Neural progenitor cell (in vitro differentiated cells): ENCODE measurements at regions not wholly inside any gene's neighbourhood (a gene's known extent, or its start where the extent isn't known, plus 50 kb on each side); places are given as distances from the start of the nearest gene placed in this dataset.
A peak's percentile ranks its signal among the peaks of the same experiment; 100 is the strongest.

Source experiments
- DNase-seq: peaks from one replicate; pipeline ENCODE4 v3.0.0-alpha.2; 2016; ENCODE audit warnings: low spot score
- H2AFZ ChIP-seq: fragments of 200-600 bp; sonication (generic); replicated peaks from 2 replicates; pipeline ENCODE4 v1.6.1; 2016; ENCODE audit warnings: antibody characterized with exemption
- H3F3A ChIP-seq: fragments of 200-600 bp; sonication (generic); 2 replicates; pipeline ENCODE4 v1.6.1; 2016; ENCODE audit warnings: antibody characterized with exemption, low read depth
- H3K27ac ChIP-seq: fragments of 200-600 bp; sonication (generic); 2 replicates; pipeline ENCODE4 v1.5.1; 2016; ENCODE audit warnings: mild to moderate bottlenecking
- H3K27me3 ChIP-seq: fragments of 200-600 bp; sonication (generic); 2 replicates; pipeline ENCODE4 v1.6.1; 2016; ENCODE audit warnings: mild to moderate bottlenecking, moderate library complexity
- H3K36me3 ChIP-seq: fragments of 200-600 bp; sonication (generic); 2 replicates; pipeline ENCODE4 v1.5.1; 2016
- H3K4me1 ChIP-seq: fragments of 200-600 bp; sonication (generic); 2 replicates; pipeline ENCODE4 v1.6.1; 2016; ENCODE audit warnings: mixed run types
- H3K4me2 ChIP-seq: fragments of 200-600 bp; sonication (generic); 2 replicates; pipeline ENCODE4 v1.6.1; 2016
- H3K4me3 ChIP-seq: fragments of 200-600 bp; sonication (generic); 2 replicates; pipeline ENCODE4 v1.5.1; 2016
- H3K79me2 ChIP-seq: fragments of 200-600 bp; sonication (generic); 2 replicates; pipeline ENCODE4 v1.6.1; 2016; ENCODE audit warnings: low read depth
- H3K9ac ChIP-seq: fragments of 200-600 bp; sonication (generic); 2 replicates; pipeline ENCODE4 v1.6.1; 2016
- H3K9me3 ChIP-seq: fragments of 200-600 bp; sonication (generic); 2 replicates; pipeline ENCODE4 v1.5.1; 2016; ENCODE audit warnings: low read depth
- H4K20me1 ChIP-seq: fragments of 200-600 bp; sonication (generic); 2 replicates; pipeline ENCODE4 v1.6.1; 2016; ENCODE audit warnings: low read depth
- H3K27ac Mint-ChIP-seq: 3 replicates; pipeline ENCODE4 v1.8.0; 2021; ENCODE audit warnings: mixed read lengths
- H3K27me3 Mint-ChIP-seq: 2 replicates; pipeline ENCODE4 v1.8.0; 2022; ENCODE audit warnings: low read depth, mild to moderate bottlenecking, inconsistent platforms, moderate library complexity, mixed read lengths; ENCODE audit not compliant: insufficient read depth
- H3K36me3 Mint-ChIP-seq: 3 replicates; pipeline ENCODE4 v1.8.0; 2021; ENCODE audit warnings: mixed read lengths
- H3K4me1 Mint-ChIP-seq: 3 replicates; pipeline ENCODE4 v1.8.0; 2021; ENCODE audit warnings: mixed read lengths
- H3K4me3 Mint-ChIP-seq: 3 replicates; pipeline ENCODE4 v1.8.0; 2021; ENCODE audit warnings: mild to moderate bottlenecking, moderate library complexity, mixed read lengths
- H3K9me3 Mint-ChIP-seq: 3 replicates; pipeline ENCODE4 v1.8.0; 2020; ENCODE audit warnings: mixed read lengths
- EZH2 ChIP-seq: fragments of 200-600 bp; sonication (generic); IDR thresholded peaks from 2 replicates; pipeline ENCODE4 v1.6.1; 2017; ENCODE audit warnings: antibody characterized with exemption, mild to moderate bottlenecking, moderate library complexity
- EZH2phosphoT487 ChIP-seq: fragments of 200-600 bp; sonication (generic); IDR thresholded peaks from 2 replicates; pipeline ENCODE4 v1.6.1; 2017; ENCODE audit warnings: antibody characterized with exemption
- TF ChIP-seq, protein P1 (sequence below): fragments of 200-600 bp; sonication (generic); IDR thresholded peaks from 2 replicates; pipeline ENCODE4 v1.5.1; 2017; ENCODE audit warnings: antibody characterized with exemption, mild to moderate bottlenecking

DNA sequence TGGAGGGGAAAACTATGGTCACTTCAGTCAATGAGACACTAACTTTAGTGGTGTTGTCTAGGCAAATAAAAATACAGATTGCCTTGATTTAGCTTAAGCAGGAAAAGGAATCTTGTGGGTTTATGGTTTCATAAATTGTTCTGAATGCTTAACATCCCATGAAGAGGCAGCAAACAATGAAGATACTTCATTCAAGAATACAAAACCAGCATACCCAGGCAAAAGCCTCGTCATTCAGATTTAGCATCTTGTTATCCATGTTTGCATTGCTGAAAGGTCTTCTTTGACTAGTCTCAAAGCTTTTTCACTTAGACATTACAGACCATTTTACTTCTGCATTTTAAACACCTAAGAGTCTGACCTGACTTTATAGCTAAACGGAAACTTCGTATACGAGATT is 272.7 kb upstream of the FSHR start:
- no peaks in the 10 kb centered on the region for H3K36me3 ChIP-seq
- H3K27ac Mint-ChIP-seq = no peak overlapping the region
- H3K4me1 ChIP-seq = no peaks in the 10 kb centered on the region
- no peaks in the 10 kb centered on the region for H3K9me3 ChIP-seq
- no peak overlapping the region for H3K9ac ChIP-seq
- no peaks in the 10 kb centered on the region for H3K9me3 Mint-ChIP-seq
- no peaks in the 10 kb centered on the region for H3F3A ChIP-seq
- TF ChIP-seq EZH2 (no peak), EZH2phosphoT487 (no peak)
- H3K4me2 ChIP-seq = no peak overlapping the region
- no peaks in the 10 kb centered on the region for H3K4me1 Mint-ChIP-seq
- peaks cover 5% of the 10 kb centered on the region for H3K27me3 Mint-ChIP-seq
- no peak overlapping the region for H3K4me3 Mint-ChIP-seq
- H3K79me2 ChIP-seq = no peaks in the 10 kb centered on the region
- no peak overlapping the region for H3K27ac ChIP-seq
- H3K36me3 Mint-ChIP-seq = no peaks in the 10 kb centered on the region
- no peak overlapping the region for H2AFZ ChIP-seq
- DNase-seq = no peak
- no peaks in the 10 kb centered on the region for H4K20me1 ChIP-seq
- no peak overlapping the region for H3K4me3 ChIP-seq
- H3K27me3 ChIP-seq = no peaks in the 10 kb centered on the region

DNA sequence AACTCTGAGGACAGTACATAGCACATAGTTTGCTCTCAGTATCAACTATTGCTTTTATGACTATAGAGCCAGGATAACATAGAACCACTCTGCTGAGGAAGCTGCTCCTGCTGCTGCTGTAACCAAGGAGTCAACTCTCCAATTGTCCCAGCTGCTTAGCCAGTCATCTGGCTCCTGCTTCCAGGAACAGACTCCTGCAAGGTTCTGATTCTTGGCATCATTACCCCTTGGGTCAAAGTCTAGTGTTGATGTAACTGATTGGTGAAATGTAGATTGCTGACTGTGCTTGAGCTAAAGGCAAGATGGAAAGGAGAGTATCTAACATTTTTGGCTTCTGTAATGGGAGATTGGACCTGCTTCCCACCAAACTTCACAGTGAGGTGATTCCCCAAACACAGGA is 261.9 kb upstream of the FSHR start:
- Histone ChIP-seq H3K4me1 (peaks cover 7% of the 10 kb centered on the region), H3K9ac (no peak overlapping the region), H3K27me3 (no peaks in the 10 kb centered on the region), H3K79me2 (no peaks in the 10 kb centered on the region), H3K9me3 (no peaks in the 10 kb centered on the region), H3K27ac (no peak overlapping the region), H3K36me3 (no peaks in the 10 kb centered on the region), H3K4me2 (no peak overlapping the region), H2AFZ (no peak overlapping the region), H4K20me1 (no peaks in the 10 kb centered on the region), H3F3A (no peaks in the 10 kb centered on the region), H3K4me3 (no peak overlapping the region)
- no peak overlapping the region for H3K4me3 Mint-ChIP-seq
- H3K4me1 Mint-ChIP-seq = no peaks in the 10 kb centered on the region
- H3K9me3 Mint-ChIP-seq = no peaks in the 10 kb centered on the region
- H3K36me3 Mint-ChIP-seq = no peaks in the 10 kb centered on the region
- H3K27ac Mint-ChIP-seq = no peak overlapping the region
- no peak for DNase-seq
- no peaks in the 10 kb centered on the region for H3K27me3 Mint-ChIP-seq
- TF ChIP-seq EZH2 (no peak), EZH2phosphoT487 (no peak)
- TF ChIP-seq, protein P1, sequence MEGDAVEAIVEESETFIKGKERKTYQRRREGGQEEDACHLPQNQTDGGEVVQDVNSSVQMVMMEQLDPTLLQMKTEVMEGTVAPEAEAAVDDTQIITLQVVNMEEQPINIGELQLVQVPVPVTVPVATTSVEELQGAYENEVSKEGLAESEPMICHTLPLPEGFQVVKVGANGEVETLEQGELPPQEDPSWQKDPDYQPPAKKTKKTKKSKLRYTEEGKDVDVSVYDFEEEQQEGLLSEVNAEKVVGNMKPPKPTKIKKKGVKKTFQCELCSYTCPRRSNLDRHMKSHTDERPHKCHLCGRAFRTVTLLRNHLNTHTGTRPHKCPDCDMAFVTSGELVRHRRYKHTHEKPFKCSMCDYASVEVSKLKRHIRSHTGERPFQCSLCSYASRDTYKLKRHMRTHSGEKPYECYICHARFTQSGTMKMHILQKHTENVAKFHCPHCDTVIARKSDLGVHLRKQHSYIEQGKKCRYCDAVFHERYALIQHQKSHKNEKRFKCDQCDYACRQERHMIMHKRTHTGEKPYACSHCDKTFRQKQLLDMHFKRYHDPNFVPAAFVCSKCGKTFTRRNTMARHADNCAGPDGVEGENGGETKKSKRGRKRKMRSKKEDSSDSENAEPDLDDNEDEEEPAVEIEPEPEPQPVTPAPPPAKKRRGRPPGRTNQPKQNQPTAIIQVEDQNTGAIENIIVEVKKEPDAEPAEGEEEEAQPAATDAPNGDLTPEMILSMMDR = no peak

DNA sequence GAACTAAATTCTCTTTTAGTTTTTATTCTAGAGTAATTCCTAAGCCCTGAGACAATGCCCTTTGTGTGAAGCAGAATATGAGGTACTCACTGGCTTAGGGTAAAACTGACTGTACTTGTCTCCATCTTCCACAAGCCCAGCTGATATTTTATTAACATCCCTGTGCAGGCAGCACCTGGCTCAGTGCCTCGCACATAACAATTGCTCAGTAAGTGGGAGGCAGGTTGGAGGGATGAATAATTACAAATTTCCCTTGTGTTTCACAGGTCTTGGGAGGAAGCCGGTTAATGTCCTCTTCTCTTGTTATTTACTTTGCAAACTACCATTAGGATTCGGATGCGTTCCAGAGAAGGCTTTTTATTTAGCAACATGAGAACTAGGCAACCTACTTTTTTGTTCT is 249.8 kb upstream of the FSHR start:
- H3K27ac ChIP-seq = no peak overlapping the region
- TF ChIP-seq, protein P1 = no peak
- TF ChIP-seq EZH2 (no peak), EZH2phosphoT487 (no peak)
- H3K27me3 ChIP-seq = no peaks in the 10 kb centered on the region
- Mint-ChIP-seq H3K9me3 (no peaks in the 10 kb centered on the region), H3K27ac (no peak overlapping the region), H3K4me3 (no peak overlapping the region), H3K27me3 (peaks cover 4% of the 10 kb centered on the region), H3K4me1 (no peaks in the 10 kb centered on the region), H3K36me3 (no peaks in the 10 kb centered on the region)
- no peaks in the 10 kb centered on the region for H3F3A ChIP-seq
- no peak overlapping the region for H3K4me3 ChIP-seq
- H3K4me1 ChIP-seq = peaks cover 10% of the 10 kb centered on the region
- no peaks in the 10 kb centered on the region for H3K79me2 ChIP-seq
- H4K20me1 ChIP-seq = no peaks in the 10 kb centered on the region
- H3K9ac ChIP-seq = no peak overlapping the region
- no peak overlapping the region for H2AFZ ChIP-seq
- no peaks in the 10 kb centered on the region for H3K9me3 ChIP-seq
- DNase-seq = no peak
- H3K4me2 ChIP-seq = no peak overlapping the region
- no peaks in the 10 kb centered on the region for H3K36me3 ChIP-seq

DNA sequence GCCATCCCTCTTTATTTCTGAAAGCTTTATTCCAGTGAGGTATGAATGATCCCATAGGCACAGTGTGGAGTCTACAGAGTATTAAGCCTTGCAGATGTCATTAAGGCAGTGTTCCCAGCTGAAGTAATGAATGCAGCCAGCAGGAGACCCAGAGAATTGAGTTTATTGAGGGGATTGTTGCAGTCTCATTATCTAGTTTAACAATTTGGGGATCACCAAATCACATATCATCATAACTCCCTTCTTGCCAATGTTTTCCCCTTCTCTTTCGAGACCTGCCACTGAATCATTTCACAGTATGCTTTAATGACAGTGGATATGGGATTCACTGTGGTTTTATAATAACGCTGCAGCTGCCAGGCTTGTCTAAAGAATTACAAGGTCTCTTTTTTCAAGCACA is 249.3 kb upstream of the FSHR start:
- Histone ChIP-seq H3K9me3 (no peaks in the 10 kb centered on the region), H3K27me3 (no peaks in the 10 kb centered on the region), H2AFZ (peak overlapping the region; percentile 26), H3K4me3 (no peak overlapping the region), H3K9ac (no peak overlapping the region), H3F3A (no peaks in the 10 kb centered on the region), H3K36me3 (no peaks in the 10 kb centered on the region), H3K4me1 (peaks cover 10% of the 10 kb centered on the region), H3K27ac (peak overlapping the region; percentile 67), H4K20me1 (no peaks in the 10 kb centered on the region), H3K4me2 (peak overlapping the region; percentile 11), H3K79me2 (no peaks in the 10 kb centered on the region)
- Mint-ChIP-seq H3K9me3 (no peaks in the 10 kb centered on the region), H3K27ac (no peak overlapping the region), H3K27me3 (peaks cover 4% of the 10 kb centered on the region), H3K36me3 (no peaks in the 10 kb centered on the region), H3K4me3 (no peak overlapping the region), H3K4me1 (no peaks in the 10 kb centered on the region)
- no peak for TF ChIP-seq EZH2phosphoT487
- TF ChIP-seq EZH2 = no peak
- TF ChIP-seq, protein P1 = no peak
- DNase-seq = peak; percentile 16
